OCI-LY7 (cell line): ENCODE measurements at regions not wholly inside any gene's neighbourhood (a gene's known extent, or its start where the extent isn't known, plus 50 kb on each side); places are given as distances from the start of the nearest gene placed in this dataset.

Experiments
- CTCF ChIP-seq: fragments of 200-600 bp; sonication (generic); conservative IDR thresholded peaks from 2 replicates; pipeline ENCODE4 v1.5.1; 2014; ENCODE audit warnings: mild to moderate bottlenecking, antibody characterized with exemption, low read length, moderate library complexity, mixed read lengths
- EZH2phosphoT487 ChIP-seq: fragments of 200-600 bp; sonication (generic); IDR thresholded peaks from 2 replicates; pipeline ENCODE4 v1.6.1; 2018; ENCODE audit warnings: low read depth, borderline replicate concordance, mild to moderate bottlenecking, mixed run types, antibody characterized with exemption, low read length, moderate library complexity, mixed read lengths

- no peak for TF ChIP-seq EZH2phosphoT487
- no peak for TF ChIP-seq CTCF
These were observed 77.6 kb upstream of the PPP1R3A start for GRCh38 chr7:113996405-113996804.
